Amniotic stem cell (primary cell): ENCODE measurements at regions not wholly inside any gene's neighbourhood (a gene's known extent, or its start where the extent isn't known, plus 50 kb on each side); places are given as distances from the start of the nearest gene placed in this dataset.
"Not testable (repeated sequence)": the region's sequence is repeated elsewhere in the genome, so short reads cannot be mapped to it uniquely, and the experiment has no call there.

Experiments used
- DNase-seq: peaks from one replicate; lab custom pipeline; 2025; lab: John Stamatoyannopoulos, UW

- DNase-seq, result no peak
These were observed 124.7 kb upstream of the TMEM164 start for GRCh38 chrX:109878236-109878635.

GRCh38 chrX:109879991-109880390 lies 122.9 kb upstream of the TMEM164 start:
- no peak for DNase-seq

- DNase-seq, result no peak
These were observed 122.3 kb upstream of the TMEM164 start for GRCh38 chrX:109880629-109881028.

- DNase-seq, result no peak
These were observed 116.7 kb upstream of the TMEM164 start for GRCh38 chrX:109886122-109886761.

GRCh38 chrX:109889289-109890006 lies 113.5 kb upstream of the TMEM164 start:
- DNase-seq, result no peak

GRCh38 chrX:109890300-109890699 lies 112.6 kb upstream of the TMEM164 start:
- no peak for DNase-seq

GRCh38 chrX:109890910-109891502 lies 111.9 kb upstream of the TMEM164 start:
- DNase-seq, result no peak

- DNase-seq, result not testable (repeated sequence)
These were observed 106.9 kb upstream of the TMEM164 start for GRCh38 chrX:109896024-109896423.

GRCh38 chrX:109902665-109903064 lies 100.2 kb upstream of the TMEM164 start:
- no peak for DNase-seq

GRCh38 chrX:109911046-109911445 lies 91.9 kb upstream of the TMEM164 start:
- DNase-seq, result no peak

- not testable (repeated sequence) for DNase-seq
These were observed 89.9 kb upstream of the TMEM164 start for GRCh38 chrX:109912993-109913392.

- DNase-seq, result no peak
These were observed 88.6 kb upstream of the TMEM164 start for GRCh38 chrX:109914114-109914849.

- DNase-seq, result no peak
These were observed 84.2 kb upstream of the TMEM164 start for GRCh38 chrX:109918753-109919152.

- no peak for DNase-seq
These were observed 82.6 kb upstream of the TMEM164 start for GRCh38 chrX:109920325-109920724.

- DNase-seq, result no peak
These were observed 82.0 kb upstream of the TMEM164 start for GRCh38 chrX:109920868-109921267.

- no peak for DNase-seq
These were observed 80.7 kb upstream of the TMEM164 start for GRCh38 chrX:109922190-109922589.

GRCh38 chrX:109925003-109925402 lies 77.9 kb upstream of the TMEM164 start:
- not testable (repeated sequence) for DNase-seq

- no peak for DNase-seq
These were observed 77.3 kb upstream of the TMEM164 start for GRCh38 chrX:109925656-109926055.

GRCh38 chrX:109926118-109926517 lies 76.8 kb upstream of the TMEM164 start:
- DNase-seq, result no peak

- DNase-seq, result no peak
These were observed 75.9 kb upstream of the TMEM164 start for GRCh38 chrX:109926743-109927662.

GRCh38 chrX:109927663-109928273 lies 75.1 kb upstream of the TMEM164 start:
- DNase-seq, result no peak
